ENCODE measurements at regions not wholly inside any gene's neighbourhood (a gene's known extent, or its start where the extent isn't known, plus 50 kb on each side); places are given as distances from the start of the nearest gene placed in this dataset.
"Not testable (repeated sequence)": the region's sequence is repeated elsewhere in the genome, so short reads cannot be mapped to it uniquely, and the experiment has no call there.

GRCh38 chr9:63912451-63912850 lies 1372.6 kb downstream of the FOXD4L5 start:
- DNase-seq; CTCF ChIA-PET; H3K27ac ChIP-seq (ENCODE audit: low read depth, low read length); H3K9me3 ChIP-seq (ENCODE audit: low read length); H3K36me3 ChIP-seq (ENCODE audit: insufficient read depth, low read length); H3K4me3 ChIP-seq (ENCODE audit: low read length); H3K27me3 ChIP-seq (ENCODE audit: insufficient read depth, low read length, poor library complexity, severe bottlenecking); H3K36me3 Mint-ChIP-seq; POLR2A ChIA-PET; H3K4me3 Mint-ChIP-seq; H3K27me3 Mint-ChIP-seq; H3K4me1 ChIP-seq (ENCODE audit: insufficient read depth, low read length); H3K4me1 Mint-ChIP-seq; H3K27ac Mint-ChIP-seq: not testable (repeated sequence)
- H3K9me3 Mint-ChIP-seq = peaks cover 15 to 27% (median 20%) of the 10 kb centered on the region in 5 donors

DNA sequence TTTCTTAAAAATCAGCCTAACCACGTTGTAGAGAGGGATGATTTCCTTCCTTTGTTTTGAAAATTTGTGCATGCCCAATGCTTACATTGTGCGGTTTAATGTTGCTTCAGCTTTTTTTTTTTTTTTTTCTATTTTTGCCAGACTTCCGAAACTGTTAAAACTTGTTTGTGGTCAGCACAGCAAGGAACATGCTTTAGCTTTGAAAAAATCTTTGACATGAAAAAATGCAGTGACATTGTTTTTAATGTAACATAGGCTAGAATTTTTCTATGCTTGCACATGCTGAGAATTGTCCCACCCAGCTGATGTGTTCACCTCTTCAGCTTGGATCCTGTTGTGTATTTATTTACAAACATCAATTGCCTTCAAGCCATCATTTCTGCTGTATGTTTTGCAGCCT lies 1375.9 kb downstream of the FOXD4L5 start:
- H3K9me3 ChIP-seq (ENCODE audit: low read length); H3K27me3 ChIP-seq (ENCODE audit: insufficient read depth, low read length, poor library complexity, severe bottlenecking); H3K4me3 ChIP-seq (ENCODE audit: low read length); H3K4me1 Mint-ChIP-seq; H3K36me3 Mint-ChIP-seq; POLR2A ChIA-PET; H3K4me1 ChIP-seq (ENCODE audit: insufficient read depth, low read length); H3K4me3 Mint-ChIP-seq; H3K27me3 Mint-ChIP-seq; H3K36me3 ChIP-seq (ENCODE audit: insufficient read depth, low read length); DNase-seq; H3K27ac Mint-ChIP-seq; H3K27ac ChIP-seq (ENCODE audit: low read depth, low read length); CTCF ChIA-PET: not testable (repeated sequence)
- H3K9me3 Mint-ChIP-seq = peaks cover 12 to 31% (median 15%) of the 10 kb centered on the region in 5 donors

DNA sequence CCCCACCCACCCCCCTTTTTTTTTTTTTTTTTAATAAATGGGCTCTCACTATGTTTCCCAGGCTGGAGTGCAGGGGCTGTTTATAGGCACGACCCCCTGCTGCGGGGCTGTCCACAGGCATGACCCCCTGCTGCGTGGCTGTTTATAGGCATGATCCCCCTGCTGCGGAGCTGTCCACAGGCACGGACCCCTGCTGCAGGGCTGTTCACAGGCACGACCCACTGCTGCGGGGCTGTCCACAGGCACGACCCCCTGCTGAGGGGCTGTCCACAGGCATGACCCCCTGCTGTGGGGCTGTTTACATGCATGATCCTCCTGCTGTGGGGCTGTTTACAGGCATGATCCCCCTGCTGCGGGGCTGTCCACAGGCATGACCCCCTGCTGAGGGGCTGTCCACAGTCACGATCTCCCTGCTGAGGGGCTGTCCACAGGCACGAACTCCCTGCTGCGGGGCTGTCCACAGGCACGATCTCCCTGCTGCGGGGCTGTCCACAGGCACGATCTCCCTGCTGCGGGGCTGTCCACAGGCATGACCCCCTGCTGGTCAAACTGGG lies 1385.3 kb downstream of the FOXD4L5 start:
- DNase-seq; H3K4me3 ChIP-seq (ENCODE audit: low read length); CTCF ChIA-PET; H3K36me3 Mint-ChIP-seq; POLR2A ChIA-PET; H3K36me3 ChIP-seq (ENCODE audit: insufficient read depth, low read length); H3K4me3 Mint-ChIP-seq; H3K27me3 Mint-ChIP-seq; H3K27ac Mint-ChIP-seq; H3K27ac ChIP-seq (ENCODE audit: low read depth, low read length); H3K27me3 ChIP-seq (ENCODE audit: insufficient read depth, low read length, poor library complexity, severe bottlenecking); H3K4me1 Mint-ChIP-seq; H3K4me1 ChIP-seq (ENCODE audit: insufficient read depth, low read length); H3K9me3 ChIP-seq (ENCODE audit: low read length): not testable (repeated sequence)
- H3K9me3 Mint-ChIP-seq = peaks cover 1 to 24% (median 19%) of the 10 kb centered on the region in 5 donors

GRCh38 chr9:63881386-63881785 lies 1403.6 kb downstream of the FOXD4L5 start:
- CTCF ChIA-PET; H3K27ac Mint-ChIP-seq; H3K4me3 ChIP-seq (ENCODE audit: low read length); DNase-seq; H3K36me3 Mint-ChIP-seq; H3K4me3 Mint-ChIP-seq; H3K36me3 ChIP-seq (ENCODE audit: insufficient read depth, low read length); H3K4me1 ChIP-seq (ENCODE audit: insufficient read depth, low read length); H3K27me3 Mint-ChIP-seq; H3K4me1 Mint-ChIP-seq; H3K9me3 ChIP-seq (ENCODE audit: low read length); POLR2A ChIA-PET; H3K27me3 ChIP-seq (ENCODE audit: insufficient read depth, low read length, poor library complexity, severe bottlenecking); H3K27ac ChIP-seq (ENCODE audit: low read depth, low read length): not testable (repeated sequence)
- peaks cover 0 to 12% (median 3%) of the 10 kb centered on the region in 5 donors for H3K9me3 Mint-ChIP-seq

DNA sequence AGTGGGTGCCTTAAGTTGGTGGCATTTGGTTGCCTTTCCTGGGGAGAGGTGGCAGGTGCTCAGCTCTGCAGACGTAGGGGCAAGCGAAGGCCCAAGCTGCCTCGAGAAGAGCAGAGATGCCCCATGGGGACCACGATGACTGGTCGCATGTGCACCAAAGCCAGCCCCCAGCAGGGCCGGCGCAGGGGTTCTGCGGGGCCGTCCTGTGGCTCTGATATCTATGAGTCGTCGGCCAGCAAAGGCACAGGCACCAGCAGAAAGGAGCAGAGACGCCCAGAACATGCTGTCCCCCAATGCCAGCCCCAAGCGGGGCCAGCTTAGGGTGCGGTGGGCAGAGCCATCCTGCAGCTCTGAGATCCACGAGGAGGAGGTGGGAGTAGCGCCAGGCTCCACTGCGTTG lies 1408.6 kb downstream of the FOXD4L5 start:
- H3K36me3 ChIP-seq (ENCODE audit: insufficient read depth, low read length); H3K27me3 ChIP-seq (ENCODE audit: insufficient read depth, low read length, poor library complexity, severe bottlenecking); DNase-seq; H3K9me3 ChIP-seq (ENCODE audit: low read length); H3K27me3 Mint-ChIP-seq; H3K4me3 ChIP-seq (ENCODE audit: low read length); H3K4me1 Mint-ChIP-seq; CTCF ChIA-PET; H3K4me3 Mint-ChIP-seq; H3K4me1 ChIP-seq (ENCODE audit: insufficient read depth, low read length); H3K36me3 Mint-ChIP-seq; H3K27ac ChIP-seq (ENCODE audit: low read depth, low read length); H3K27ac Mint-ChIP-seq; H3K9me3 Mint-ChIP-seq; POLR2A ChIA-PET: not testable (repeated sequence)

GRCh38 chr9:63859475-63860215 lies 1425.4 kb downstream of the FOXD4L5 start:
- Mint-ChIP-seq H3K27ac (peak overlapping the region in 2 of 8 donors; percentile 36 to 84), H3K36me3 (no peaks in the 10 kb centered on the region), H3K4me1 (peaks cover 0 to 3% (median 0%) of the 10 kb centered on the region in 3 donors), H3K4me3 (peak overlapping the region in 5 of 7 donors; percentile 32 to 86 (median 52)), H3K27me3 (no peaks in the 10 kb centered on the region), H3K9me3 (peaks cover 6 to 15% (median 13%) of the 10 kb centered on the region in 5 donors)
- H3K4me1 ChIP-seq (ENCODE audit: insufficient read depth, low read length) = no peaks in the 10 kb centered on the region
- H3K27me3 ChIP-seq (ENCODE audit: insufficient read depth, low read length, poor library complexity, severe bottlenecking) = no peaks in the 10 kb centered on the region
- ChIA-PET POLR2A (no interaction called here), CTCF (no interaction called here)
- peak overlapping the region; percentile 43 for H3K27ac ChIP-seq (ENCODE audit: low read depth, low read length)
- DNase-seq = peak; percentile 5 to 54 (median 38)
- H3K36me3 ChIP-seq (ENCODE audit: insufficient read depth, low read length) = no peaks in the 10 kb centered on the region
- no peak overlapping the region for H3K4me3 ChIP-seq (ENCODE audit: low read length)
- no peaks in the 10 kb centered on the region for H3K9me3 ChIP-seq (ENCODE audit: low read length)

GRCh38 chr9:63859090-63859474 lies 1425.9 kb downstream of the FOXD4L5 start:
- CTCF ChIA-PET; H3K4me3 ChIP-seq (ENCODE audit: low read length); H3K27ac ChIP-seq (ENCODE audit: low read depth, low read length); H3K9me3 ChIP-seq (ENCODE audit: low read length); H3K27me3 ChIP-seq (ENCODE audit: insufficient read depth, low read length, poor library complexity, severe bottlenecking); H3K4me1 ChIP-seq (ENCODE audit: insufficient read depth, low read length); H3K27me3 Mint-ChIP-seq; H3K36me3 ChIP-seq (ENCODE audit: insufficient read depth, low read length); H3K4me1 Mint-ChIP-seq; DNase-seq; POLR2A ChIA-PET; H3K36me3 Mint-ChIP-seq: not testable (repeated sequence)
- Mint-ChIP-seq H3K4me3 (peak overlapping the region in 5 of 7 donors; percentile 32 to 86 (median 45)), H3K9me3 (peaks cover 8 to 15% (median 13%) of the 10 kb centered on the region in 5 donors), H3K27ac (peak overlapping the region in 1 of 8 donors; percentile 51)

DNA sequence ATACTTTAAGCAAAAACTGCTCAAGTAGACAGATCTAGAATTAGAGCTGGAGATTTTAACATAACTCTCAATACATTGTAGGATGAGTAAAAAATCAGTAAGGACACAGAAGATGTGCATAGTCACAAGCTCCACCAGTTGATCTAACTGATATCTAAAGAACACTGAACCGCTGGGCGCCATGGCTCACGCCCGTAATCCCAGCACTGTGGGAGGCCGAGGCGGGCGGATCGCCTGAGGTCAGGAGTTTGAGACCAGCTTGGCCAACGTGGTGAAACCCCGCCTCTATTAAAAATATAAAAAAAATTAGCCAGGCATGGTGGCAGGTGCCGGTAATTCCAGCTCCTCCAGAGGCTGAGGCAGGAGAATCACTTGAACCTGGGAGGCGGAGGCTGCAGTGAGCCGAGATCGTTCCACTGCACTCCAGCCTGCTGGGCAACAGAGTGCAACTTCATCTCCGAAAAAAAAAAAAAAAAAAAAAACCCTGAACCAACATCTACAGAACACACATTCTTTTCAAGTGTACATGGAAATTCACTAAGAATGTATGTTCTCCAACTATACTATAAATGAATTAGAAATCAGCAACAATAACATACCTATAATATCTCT lies 1431.8 kb downstream of the FOXD4L5 start:
- H3K4me1 ChIP-seq (ENCODE audit: insufficient read depth, low read length); H3K4me3 ChIP-seq (ENCODE audit: low read length); H3K36me3 Mint-ChIP-seq; H3K9me3 ChIP-seq (ENCODE audit: low read length); H3K27me3 Mint-ChIP-seq; DNase-seq; H3K36me3 ChIP-seq (ENCODE audit: insufficient read depth, low read length); H3K27ac Mint-ChIP-seq; H3K4me3 Mint-ChIP-seq; CTCF ChIA-PET; H3K27ac ChIP-seq (ENCODE audit: low read depth, low read length); H3K4me1 Mint-ChIP-seq; H3K27me3 ChIP-seq (ENCODE audit: insufficient read depth, low read length, poor library complexity, severe bottlenecking); POLR2A ChIA-PET: not testable (repeated sequence)
- peaks cover 3 to 18% (median 14%) of the 10 kb centered on the region in 5 donors for H3K9me3 Mint-ChIP-seq
